ENCODE measurements at regions not wholly inside any gene's neighbourhood (a gene's known extent, or its start where the extent isn't known, plus 50 kb on each side); places are given as distances from the start of the nearest gene placed in this dataset.

DNA sequence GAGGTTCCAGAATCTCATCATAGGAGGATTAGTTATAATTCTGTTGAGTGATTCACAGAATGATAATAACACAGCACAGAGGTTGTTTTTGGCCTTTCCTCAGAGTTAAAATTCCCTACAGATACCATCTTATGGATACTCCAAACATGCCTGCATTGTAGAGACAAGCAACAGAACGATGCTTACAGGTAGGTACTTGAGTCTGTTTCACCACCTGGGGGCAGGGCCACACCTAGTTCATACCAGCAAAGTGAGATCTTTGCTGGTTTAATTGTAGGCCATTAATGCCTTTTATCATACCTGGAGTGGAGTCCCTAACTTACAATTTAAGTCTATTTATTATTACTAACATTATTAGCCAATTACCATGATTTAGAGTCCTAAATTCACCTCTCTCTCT lies 416.5 kb upstream of the TLE4 start:
- H3K79me2 ChIP-seq (ENCODE audit: insufficient read depth): no peaks in the 10 kb centered on the region
- H3K27me3 ChIP-seq (replicated peaks; ENCODE audit: insufficient read depth): no peaks in the 10 kb centered on the region
- no peaks in the 10 kb centered on the region for H3F3A ChIP-seq (ENCODE audit: insufficient read depth)
- H2AFZ ChIP-seq: no peak overlapping the region
- in situ Hi-C loops (cut with MboI): no loop called here
- no peaks in the 10 kb centered on the region for H3K4me1 ChIP-seq (ENCODE audit: insufficient read depth)
- no peaks in the 10 kb centered on the region for H3K9me2 ChIP-seq (ENCODE audit: insufficient read depth)
- H4K20me1 ChIP-seq (ENCODE audit: insufficient read depth): no peaks in the 10 kb centered on the region
- H3K27ac ChIP-seq: no peak overlapping the region
- no peak for DNase-seq
- no peaks in the 10 kb centered on the region for H3K36me3 ChIP-seq (ENCODE audit: low read depth)
- H3K9ac ChIP-seq: no peak overlapping the region
- TF ChIP-seq EZH2phosphoT487 (IDR thresholded peaks at IDR 0.05; ENCODE audit: insufficient read depth, low read depth) (no peak), EZH2 (IDR thresholded peaks at IDR 0.05; ENCODE audit: insufficient read depth, poor library complexity, severe bottlenecking) (no peak)
- H3K9me3 ChIP-seq (ENCODE audit: low read depth): no peaks in the 10 kb centered on the region
- 27 to 39% methylated on average over 1 of the region's 1 CpG for WGBS, 2 experiments (ENCODE audit: low coverage in 1 of 2, low lambda C conversion rate in 2 of 2, missing lambda C conversion rate in 2 of 2)
- H3K4me2 ChIP-seq (ENCODE audit: unreplicated experiment): no peak overlapping the region
- H3K4me3 ChIP-seq: no peak overlapping the region

DNA sequence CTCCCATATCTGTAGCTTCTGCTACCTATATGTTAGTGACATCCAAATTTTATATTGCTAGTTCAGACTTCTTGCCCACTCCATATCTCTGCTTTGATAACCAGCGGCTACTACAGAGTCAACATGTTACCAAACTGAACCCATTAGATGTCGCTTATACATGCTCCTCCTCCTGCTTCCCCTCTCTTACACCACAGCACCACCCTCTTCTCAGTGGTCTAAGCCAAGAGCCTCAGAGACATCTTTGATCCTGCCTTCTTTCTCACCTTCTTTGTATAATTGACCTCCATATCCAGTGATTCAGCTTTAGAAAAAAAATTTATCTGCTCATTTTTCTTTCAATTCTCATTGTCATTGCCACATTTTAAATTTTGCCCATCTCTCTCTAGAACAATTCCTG lies 408.2 kb upstream of the TLE4 start:
- Histone ChIP-seq H3F3A (ENCODE audit: insufficient read depth) (0 out of 2 replicates have a peak, but pooled peaks cover 3% of the 10 kb centered on the region), H3K9me2 (ENCODE audit: insufficient read depth) (no peaks in the 10 kb centered on the region), H3K9me3 (ENCODE audit: low read depth) (no peaks in the 10 kb centered on the region), H3K27me3 (replicated peaks; ENCODE audit: insufficient read depth) (no peaks in the 10 kb centered on the region), H3K4me1 (ENCODE audit: insufficient read depth) (peaks cover 22% of the 10 kb centered on the region), H2AFZ (no peak overlapping the region), H3K9ac (no peak overlapping the region), H3K4me2 (ENCODE audit: unreplicated experiment) (no peak overlapping the region), H3K36me3 (ENCODE audit: low read depth) (no peaks in the 10 kb centered on the region), H3K79me2 (ENCODE audit: insufficient read depth) (no peaks in the 10 kb centered on the region), H4K20me1 (ENCODE audit: insufficient read depth) (no peaks in the 10 kb centered on the region), H3K27ac (no peak overlapping the region), H3K4me3 (no peak overlapping the region)
- in situ Hi-C loops (cut with MboI): no loop called here
- WGBS, 2 experiments (ENCODE audit: low coverage in 1 of 2, low lambda C conversion rate in 2 of 2, missing lambda C conversion rate in 2 of 2): 94 to 95% methylated on average over 2 of the region's 2 CpGs
- no peak for DNase-seq
- TF ChIP-seq EZH2 (IDR thresholded peaks at IDR 0.05; ENCODE audit: insufficient read depth, poor library complexity, severe bottlenecking) (no peak), EZH2phosphoT487 (IDR thresholded peaks at IDR 0.05; ENCODE audit: insufficient read depth, low read depth) (no peak)

DNA sequence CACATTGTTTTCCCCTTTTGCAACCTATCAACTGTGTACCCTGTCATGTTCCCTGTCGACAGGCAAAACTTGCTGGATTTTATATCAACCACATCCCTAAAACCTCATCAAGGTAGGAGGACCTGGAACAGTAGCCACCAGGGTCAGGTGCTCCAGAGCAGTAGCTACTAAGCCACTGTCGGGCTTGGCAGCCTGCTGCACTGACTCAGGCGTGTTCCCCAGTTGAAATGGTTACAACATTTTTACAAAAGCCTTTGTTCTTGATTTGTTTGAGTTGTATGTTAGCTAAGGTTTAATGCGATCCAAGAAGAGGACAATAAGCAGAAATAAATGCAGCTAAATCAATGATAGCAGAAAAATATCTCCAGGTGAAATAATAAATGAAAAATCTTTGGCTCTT lies 407.4 kb upstream of the TLE4 start:
- Histone ChIP-seq H3K4me3 (no peak overlapping the region), H2AFZ (no peak overlapping the region), H4K20me1 (ENCODE audit: insufficient read depth) (no peaks in the 10 kb centered on the region), H3K4me1 (ENCODE audit: insufficient read depth) (peaks cover 22% of the 10 kb centered on the region), H3K27ac (no peak overlapping the region), H3K27me3 (replicated peaks; ENCODE audit: insufficient read depth) (no peaks in the 10 kb centered on the region), H3K4me2 (ENCODE audit: unreplicated experiment) (no peak overlapping the region), H3K79me2 (ENCODE audit: insufficient read depth) (no peaks in the 10 kb centered on the region), H3K9me2 (ENCODE audit: insufficient read depth) (no peaks in the 10 kb centered on the region), H3K9ac (no peak overlapping the region), H3K36me3 (ENCODE audit: low read depth) (no peaks in the 10 kb centered on the region), H3K9me3 (ENCODE audit: low read depth) (no peaks in the 10 kb centered on the region), H3F3A (ENCODE audit: insufficient read depth) (0 out of 2 replicates have a peak, but pooled peaks cover 3% of the 10 kb centered on the region)
- 65 to 73% methylated on average over 4 of the region's 4 CpGs for WGBS, 2 experiments (ENCODE audit: low coverage in 1 of 2, low lambda C conversion rate in 2 of 2, missing lambda C conversion rate in 2 of 2)
- DNase-seq: peak; percentile 30
- TF ChIP-seq EZH2phosphoT487 (IDR thresholded peaks at IDR 0.05; ENCODE audit: insufficient read depth, low read depth) (no peak), EZH2 (IDR thresholded peaks at IDR 0.05; ENCODE audit: insufficient read depth, poor library complexity, severe bottlenecking) (no peak)
- in situ Hi-C loops (cut with MboI): no loop called here

DNA sequence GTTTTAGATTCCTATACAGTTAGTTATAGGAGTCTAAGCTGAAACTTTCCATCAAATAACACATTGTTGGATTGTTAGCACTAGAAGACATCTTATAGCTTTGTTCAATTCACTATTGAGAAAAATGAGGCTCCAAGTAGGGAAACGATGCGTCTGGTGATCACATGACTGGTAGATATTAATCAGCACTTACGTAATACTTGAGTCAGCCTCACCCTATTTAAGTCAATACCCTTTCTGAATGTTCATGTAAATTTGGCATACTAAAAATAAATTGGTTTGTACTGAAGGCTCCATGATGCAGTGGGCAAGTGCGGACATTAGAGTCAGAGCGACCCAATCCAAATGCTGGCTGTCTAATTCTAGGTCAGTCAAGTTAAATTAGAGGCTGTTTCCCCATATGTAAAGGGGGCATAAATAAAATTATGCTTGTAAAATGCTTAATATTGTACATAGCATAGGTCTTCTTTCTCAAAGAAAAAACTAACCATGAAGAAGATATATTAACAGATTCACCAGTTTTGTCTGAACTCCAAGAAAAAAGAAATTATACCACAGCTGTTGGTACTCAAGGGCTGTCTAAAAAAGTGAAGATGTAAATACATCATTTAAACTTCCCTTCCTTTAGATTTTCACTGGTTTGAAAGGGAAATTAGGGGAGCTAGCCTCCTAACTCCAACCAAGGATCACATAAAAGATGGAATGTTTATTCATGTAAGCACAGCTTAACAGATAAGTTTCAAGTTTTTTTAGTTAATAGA lies 406.6 kb upstream of the TLE4 start:
- no peaks in the 10 kb centered on the region for H3K9me3 ChIP-seq (ENCODE audit: low read depth)
- no peaks in the 10 kb centered on the region for H4K20me1 ChIP-seq (ENCODE audit: insufficient read depth)
- no peak overlapping the region for H3K4me3 ChIP-seq
- H3K4me2 ChIP-seq (ENCODE audit: unreplicated experiment): peak overlapping the region; percentile 23
- WGBS, 2 experiments (ENCODE audit: low coverage in 1 of 2, low lambda C conversion rate in 2 of 2, missing lambda C conversion rate in 2 of 2): 32 to 40% methylated on average over 5 of the region's 5 CpGs
- H3K9me2 ChIP-seq (ENCODE audit: insufficient read depth): no peaks in the 10 kb centered on the region
- no peak overlapping the region for H3K9ac ChIP-seq
- H3K27ac ChIP-seq: no peak overlapping the region
- in situ Hi-C loops (cut with MboI): no loop called here
- TF ChIP-seq EZH2phosphoT487 (IDR thresholded peaks at IDR 0.05; ENCODE audit: insufficient read depth, low read depth) (no peak), EZH2 (IDR thresholded peaks at IDR 0.05; ENCODE audit: insufficient read depth, poor library complexity, severe bottlenecking) (no peak)
- 0 out of 2 replicates have a peak, but pooled peaks cover 3% of the 10 kb centered on the region for H3F3A ChIP-seq (ENCODE audit: insufficient read depth)
- no peak overlapping the region for H2AFZ ChIP-seq
- H3K79me2 ChIP-seq (ENCODE audit: insufficient read depth): no peaks in the 10 kb centered on the region
- H3K27me3 ChIP-seq (replicated peaks; ENCODE audit: insufficient read depth): no peaks in the 10 kb centered on the region
- peaks cover 22% of the 10 kb centered on the region for H3K4me1 ChIP-seq (ENCODE audit: insufficient read depth)
- peak; percentile 73 for DNase-seq
- no peaks in the 10 kb centered on the region for H3K36me3 ChIP-seq (ENCODE audit: low read depth)

All from GM23248 (cell line).